ENCODE measurements at regions not wholly inside any gene's neighbourhood (a gene's known extent, or its start where the extent isn't known, plus 50 kb on each side); places are given as distances from the start of the nearest gene placed in this dataset.

GRCh38 chr4:3700223-3700622 is 66.0 kb upstream of the ADRA2C start:
- TF ChIP-seq OSR1 (CRISPR knock-in tag; IDR thresholded peaks at IDR 0.05) (no peak), PATZ1 (CRISPR knock-in tag; IDR thresholded peaks at IDR 0.05; ENCODE audit: borderline replicate concordance) (no peak), ZFP3 (CRISPR knock-in tag; IDR thresholded peaks at IDR 0.05) (no peak), TCF4 (CRISPR knock-in tag; IDR thresholded peaks at IDR 0.05; ENCODE audit: borderline replicate concordance) (no peak), ZNF8 (CRISPR knock-in tag; IDR thresholded peaks at IDR 0.05) (no peak), ZC3H10 (CRISPR knock-in tag; IDR thresholded peaks at IDR 0.05) (no peak)
- TF ChIP-seq, protein P1, sequence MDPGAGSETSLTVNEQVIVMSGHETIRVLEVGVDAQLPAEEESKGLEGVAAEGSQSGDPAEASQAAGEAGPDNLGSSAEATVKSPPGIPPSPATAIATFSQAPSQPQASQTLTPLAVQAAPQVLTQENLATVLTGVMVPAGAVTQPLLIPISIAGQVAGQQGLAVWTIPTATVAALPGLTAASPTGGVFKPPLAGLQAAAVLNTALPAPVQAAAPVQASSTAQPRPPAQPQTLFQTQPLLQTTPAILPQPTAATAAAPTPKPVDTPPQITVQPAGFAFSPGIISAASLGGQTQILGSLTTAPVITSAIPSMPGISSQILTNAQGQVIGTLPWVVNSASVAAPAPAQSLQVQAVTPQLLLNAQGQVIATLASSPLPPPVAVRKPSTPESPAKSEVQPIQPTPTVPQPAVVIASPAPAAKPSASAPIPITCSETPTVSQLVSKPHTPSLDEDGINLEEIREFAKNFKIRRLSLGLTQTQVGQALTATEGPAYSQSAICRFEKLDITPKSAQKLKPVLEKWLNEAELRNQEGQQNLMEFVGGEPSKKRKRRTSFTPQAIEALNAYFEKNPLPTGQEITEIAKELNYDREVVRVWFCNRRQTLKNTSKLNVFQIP (CRISPR knock-in tag; IDR thresholded peaks at IDR 0.05; ENCODE audit: borderline replicate concordance, low read depth): no peak
